ENCODE measurements at regions not wholly inside any gene's neighbourhood (a gene's known extent, or its start where the extent isn't known, plus 50 kb on each side); places are given as distances from the start of the nearest gene placed in this dataset.

DNA sequence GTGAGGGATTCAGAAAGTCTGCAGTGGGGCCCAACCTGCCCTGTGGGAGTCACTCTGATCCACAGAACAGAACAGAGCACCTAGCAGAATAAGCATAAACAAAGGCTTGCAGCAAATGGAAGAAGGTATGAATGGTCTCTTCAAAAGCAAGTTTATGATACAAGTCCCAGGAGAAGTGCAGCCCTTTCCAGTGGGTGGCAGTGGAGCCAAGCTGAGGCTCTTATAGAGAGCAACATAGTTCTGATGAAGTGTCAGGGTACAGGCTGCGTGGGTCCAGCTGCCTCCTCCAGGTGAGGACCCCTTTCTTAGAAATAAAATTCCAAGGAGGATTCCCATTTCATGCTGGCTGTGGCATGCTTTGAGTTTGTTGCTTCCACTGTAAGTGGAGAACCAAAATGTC, 88.8 kb upstream of the PAK3 start:
- no peak for DNase-seq
- no peak overlapping the region for H3K4me3 ChIP-seq
- H3K9me3 ChIP-seq, result no peaks in the 10 kb centered on the region
- no peaks in the 10 kb centered on the region for H3K4me1 ChIP-seq
- H3K36me3 ChIP-seq, result no peaks in the 10 kb centered on the region
- H3K27me3 ChIP-seq (ENCODE audit: low read depth), result no peaks in the 10 kb centered on the region
- no peak for ATAC-seq
- TF ChIP-seq, protein P1, sequence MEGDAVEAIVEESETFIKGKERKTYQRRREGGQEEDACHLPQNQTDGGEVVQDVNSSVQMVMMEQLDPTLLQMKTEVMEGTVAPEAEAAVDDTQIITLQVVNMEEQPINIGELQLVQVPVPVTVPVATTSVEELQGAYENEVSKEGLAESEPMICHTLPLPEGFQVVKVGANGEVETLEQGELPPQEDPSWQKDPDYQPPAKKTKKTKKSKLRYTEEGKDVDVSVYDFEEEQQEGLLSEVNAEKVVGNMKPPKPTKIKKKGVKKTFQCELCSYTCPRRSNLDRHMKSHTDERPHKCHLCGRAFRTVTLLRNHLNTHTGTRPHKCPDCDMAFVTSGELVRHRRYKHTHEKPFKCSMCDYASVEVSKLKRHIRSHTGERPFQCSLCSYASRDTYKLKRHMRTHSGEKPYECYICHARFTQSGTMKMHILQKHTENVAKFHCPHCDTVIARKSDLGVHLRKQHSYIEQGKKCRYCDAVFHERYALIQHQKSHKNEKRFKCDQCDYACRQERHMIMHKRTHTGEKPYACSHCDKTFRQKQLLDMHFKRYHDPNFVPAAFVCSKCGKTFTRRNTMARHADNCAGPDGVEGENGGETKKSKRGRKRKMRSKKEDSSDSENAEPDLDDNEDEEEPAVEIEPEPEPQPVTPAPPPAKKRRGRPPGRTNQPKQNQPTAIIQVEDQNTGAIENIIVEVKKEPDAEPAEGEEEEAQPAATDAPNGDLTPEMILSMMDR (IDR thresholded peaks at IDR 0.05), result no peak
- intact Hi-C loops (cut with DNase I), result no loop called here
- no peak overlapping the region for H3K27ac ChIP-seq

DNA sequence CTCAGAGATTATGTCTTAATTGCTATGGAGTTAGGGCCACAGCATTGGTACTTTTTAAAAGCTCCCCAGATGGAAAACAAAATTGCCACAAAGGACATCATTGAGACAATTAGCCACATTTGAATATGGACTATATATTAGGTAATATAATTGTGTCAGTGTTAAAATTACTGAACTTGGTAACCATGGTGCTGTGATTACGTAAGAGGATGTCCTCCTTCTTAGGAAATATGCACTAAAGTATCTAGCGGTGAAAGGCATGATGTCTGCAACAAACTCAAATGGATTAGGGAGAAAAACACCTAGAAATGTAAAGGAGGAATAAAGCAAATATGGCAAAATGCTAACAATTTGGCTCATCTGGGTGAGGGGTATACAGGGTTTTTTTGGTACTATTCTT, 89.9 kb upstream of the PAK3 start:
- no peak for ATAC-seq
- TF ChIP-seq, protein P1 (IDR thresholded peaks at IDR 0.05), result no peak
- Histone ChIP-seq H3K4me1 (no peaks in the 10 kb centered on the region), H3K27me3 (ENCODE audit: low read depth) (no peaks in the 10 kb centered on the region), H3K9me3 (no peaks in the 10 kb centered on the region), H3K36me3 (no peaks in the 10 kb centered on the region), H3K4me3 (no peak overlapping the region), H3K27ac (no peak overlapping the region)
- intact Hi-C loops (cut with DNase I), result no loop called here
- no peak for DNase-seq

DNA sequence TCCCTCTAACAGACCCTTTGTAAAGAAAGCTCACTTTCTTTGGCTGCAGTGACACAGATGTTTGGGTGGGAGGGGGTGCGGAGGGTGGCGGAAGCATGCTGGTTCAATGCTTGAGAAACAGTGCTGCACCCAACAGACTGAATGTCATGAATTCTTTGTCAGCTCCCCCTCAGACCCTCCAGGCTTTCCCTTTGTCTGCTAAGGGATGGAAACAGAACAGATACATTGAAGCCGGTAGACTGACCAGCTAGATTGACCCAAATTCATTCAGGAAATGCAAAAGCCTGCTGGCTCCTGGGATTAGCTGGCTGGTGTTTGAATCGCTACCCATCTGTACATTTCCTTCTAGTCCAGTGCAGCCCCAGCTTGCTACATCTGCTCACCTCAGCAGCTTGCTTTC, 90.8 kb upstream of the PAK3 start:
- DNase-seq, result no peak
- TF ChIP-seq, protein P1 (IDR thresholded peaks at IDR 0.05), result no peak
- H3K9me3 ChIP-seq, result no peaks in the 10 kb centered on the region
- intact Hi-C loops (cut with DNase I), result no loop called here
- no peaks in the 10 kb centered on the region for H3K36me3 ChIP-seq
- no peaks in the 10 kb centered on the region for H3K27me3 ChIP-seq (ENCODE audit: low read depth)
- ATAC-seq, result no peak
- no peak overlapping the region for H3K4me3 ChIP-seq
- no peaks in the 10 kb centered on the region for H3K4me1 ChIP-seq
- H3K27ac ChIP-seq, result no peak overlapping the region

DNA sequence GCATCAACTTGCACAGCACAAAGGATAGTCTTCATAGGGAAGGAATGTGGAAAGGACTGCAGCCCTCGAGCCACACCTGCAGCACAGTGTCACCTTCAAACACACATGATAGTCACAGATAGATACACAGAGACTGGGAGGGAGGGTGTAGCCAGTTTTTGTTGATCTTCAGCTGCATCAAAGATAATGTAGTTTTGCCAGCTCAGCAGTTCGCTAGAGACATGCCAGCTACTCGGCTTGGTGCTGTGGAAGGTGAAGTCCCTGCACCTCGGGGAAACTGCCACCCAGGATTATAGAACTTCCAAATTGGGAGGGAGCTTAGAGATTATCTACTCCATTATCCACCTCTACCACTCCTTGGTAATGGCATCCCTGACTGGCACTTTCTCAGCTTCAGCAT, 92.9 kb upstream of the PAK3 start:
- H3K4me1 ChIP-seq, result no peaks in the 10 kb centered on the region
- no peaks in the 10 kb centered on the region for H3K27me3 ChIP-seq (ENCODE audit: low read depth)
- no peaks in the 10 kb centered on the region for H3K36me3 ChIP-seq
- no peaks in the 10 kb centered on the region for H3K9me3 ChIP-seq
- DNase-seq, result no peak
- H3K4me3 ChIP-seq, result no peak overlapping the region
- ATAC-seq, result no peak
- TF ChIP-seq, protein P1 (IDR thresholded peaks at IDR 0.05), result no peak
- H3K27ac ChIP-seq, result no peak overlapping the region
- intact Hi-C loops (cut with DNase I), result no loop called here

DNA sequence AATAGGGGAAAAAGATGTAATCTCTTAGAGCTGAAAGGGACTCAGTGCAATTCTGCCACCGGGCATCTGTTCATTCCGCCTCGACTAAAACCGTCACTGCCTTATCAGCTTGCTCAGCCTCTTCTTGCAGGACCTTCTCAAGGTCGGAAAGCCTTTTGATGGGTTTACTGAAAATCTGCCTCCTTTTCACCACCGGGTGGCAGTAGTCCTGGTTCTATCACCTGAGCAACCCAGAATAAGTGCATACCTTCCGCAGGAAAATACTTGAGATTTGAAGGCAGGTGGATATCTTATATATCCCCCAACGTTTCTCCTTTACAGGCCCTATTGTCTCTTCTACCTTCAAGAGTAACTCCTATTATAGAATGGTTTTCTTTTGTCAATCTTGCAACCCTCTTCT, 103.4 kb upstream of the PAK3 start:
- no peaks in the 10 kb centered on the region for H3K36me3 ChIP-seq
- H3K27me3 ChIP-seq (ENCODE audit: low read depth), result no peaks in the 10 kb centered on the region
- no peaks in the 10 kb centered on the region for H3K4me1 ChIP-seq
- DNase-seq (no peak), ATAC-seq (peak in 1 of 2 donors; percentile 40)
- no peak overlapping the region for H3K27ac ChIP-seq
- intact Hi-C loops (cut with DNase I), result no loop called here
- TF ChIP-seq, protein P1 (IDR thresholded peaks at IDR 0.05), result peak; percentile 14
- H3K9me3 ChIP-seq, result no peaks in the 10 kb centered on the region
- no peak overlapping the region for H3K4me3 ChIP-seq

DNA sequence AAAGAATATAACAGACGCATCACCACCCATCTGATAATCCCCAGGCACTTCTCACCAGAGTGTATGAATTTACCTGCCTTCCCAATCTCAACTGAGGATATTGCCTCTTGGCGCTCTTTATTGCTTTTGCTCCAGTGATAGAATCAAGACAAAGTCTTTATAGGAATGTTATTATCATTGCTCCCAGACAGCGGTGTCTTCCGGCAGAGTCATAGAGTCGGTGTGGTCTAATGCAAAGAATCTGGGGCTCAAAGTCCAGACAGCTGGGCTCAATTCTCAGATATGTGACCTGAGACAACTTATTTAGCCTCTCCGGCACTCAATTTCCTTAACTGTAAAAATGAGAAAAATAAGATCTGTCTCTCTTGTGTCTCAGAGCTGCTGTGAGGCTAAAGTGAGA, 106.1 kb upstream of the PAK3 start:
- no peak for ATAC-seq
- TF ChIP-seq, protein P1 (IDR thresholded peaks at IDR 0.05), result no peak

More for the DNA sequence above, 106.1 kb upstream of the PAK3 start:
- DNase-seq, result no peak
- Histone ChIP-seq H3K9me3 (no peaks in the 10 kb centered on the region), H3K36me3 (no peaks in the 10 kb centered on the region), H3K4me3 (no peak overlapping the region), H3K4me1 (no peaks in the 10 kb centered on the region), H3K27ac (no peak overlapping the region), H3K27me3 (ENCODE audit: low read depth) (no peaks in the 10 kb centered on the region)
- intact Hi-C loops (cut with DNase I), result no loop called here
